NCI-H226 (cell line): ENCODE measurements at regions not wholly inside any gene's neighbourhood (a gene's known extent, or its start where the extent isn't known, plus 50 kb on each side); places are given as distances from the start of the nearest gene placed in this dataset.
A peak's percentile ranks its signal among the peaks of the same experiment; 100 is the strongest.

ENCODE experiments used
- DNase-seq: peaks from one replicate; pipeline ENCODE4 v3.0.0-alpha.2; 2015

GRCh38 chr6:1023229-1023628, 288.7 kb upstream of the FOXQ1 start:
- DNase-seq, result no peak

GRCh38 chr6:1022719-1023118, 289.2 kb upstream of the FOXQ1 start:
- DNase-seq, result no peak

GRCh38 chr6:1020837-1021236, 291.1 kb upstream of the FOXQ1 start:
- DNase-seq, result no peak

GRCh38 chr6:1020133-1020532, 291.8 kb upstream of the FOXQ1 start:
- DNase-seq, result no peak

GRCh38 chr6:1018041-1018440, 293.9 kb upstream of the FOXQ1 start:
- no peak for DNase-seq

- no peak for DNase-seq
These were observed 295.3 kb upstream of the FOXQ1 start for GRCh38 chr6:1016329-1017302.

GRCh38 chr6:1015825-1016224, 296.1 kb upstream of the FOXQ1 start:
- DNase-seq, result peak; percentile 9

GRCh38 chr6:1014431-1014807, 297.5 kb upstream of the FOXQ1 start:
- DNase-seq, result no peak

- DNase-seq, result no peak
These were observed 298.1 kb upstream of the FOXQ1 start for GRCh38 chr6:1013656-1014430.

GRCh38 chr6:1009103-1009502, 302.8 kb upstream of the FOXQ1 start:
- no peak for DNase-seq

GRCh38 chr6:1007159-1007558, 304.7 kb upstream of the FOXQ1 start:
- no peak for DNase-seq

- DNase-seq, result peak; percentile 86
These were observed 306.8 kb upstream of the FOXQ1 start for GRCh38 chr6:1004885-1005630.

- no peak for DNase-seq
These were observed 308.3 kb upstream of the FOXQ1 start for GRCh38 chr6:1003394-1004160.

GRCh38 chr6:1002989-1003388, 308.9 kb upstream of the FOXQ1 start:
- no peak for DNase-seq

GRCh38 chr6:1001655-1002349, 308.9 kb upstream of the EXOC2 start:
- DNase-seq, result no peak

- DNase-seq, result no peak
These were observed 306.6 kb upstream of the EXOC2 start for GRCh38 chr6:999552-999951.

GRCh38 chr6:998551-998950, 305.6 kb upstream of the EXOC2 start:
- no peak for DNase-seq

- DNase-seq, result no peak
These were observed 303.4 kb upstream of the EXOC2 start for GRCh38 chr6:996271-996852.

GRCh38 chr6:991192-991591, 298.3 kb upstream of the EXOC2 start:
- no peak for DNase-seq

- DNase-seq, result no peak
These were observed 291.1 kb upstream of the EXOC2 start for GRCh38 chr6:984031-984430.

GRCh38 chr6:978937-979685, 286.2 kb upstream of the EXOC2 start:
- no peak for DNase-seq
